NCI-H526 treated with DMSO at 0.1 percent for 48 hours (cell line): ENCODE measurements at regions not wholly inside any gene's neighbourhood (a gene's known extent, or its start where the extent isn't known, plus 50 kb on each side); places are given as distances from the start of the nearest gene placed in this dataset.
A peak's percentile ranks its signal among the peaks of the same experiment; 100 is the strongest.

ENCODE experiments used
- DNase-seq: peaks from one replicate; lab custom pipeline; 2025; lab: John Stamatoyannopoulos, UW

DNA sequence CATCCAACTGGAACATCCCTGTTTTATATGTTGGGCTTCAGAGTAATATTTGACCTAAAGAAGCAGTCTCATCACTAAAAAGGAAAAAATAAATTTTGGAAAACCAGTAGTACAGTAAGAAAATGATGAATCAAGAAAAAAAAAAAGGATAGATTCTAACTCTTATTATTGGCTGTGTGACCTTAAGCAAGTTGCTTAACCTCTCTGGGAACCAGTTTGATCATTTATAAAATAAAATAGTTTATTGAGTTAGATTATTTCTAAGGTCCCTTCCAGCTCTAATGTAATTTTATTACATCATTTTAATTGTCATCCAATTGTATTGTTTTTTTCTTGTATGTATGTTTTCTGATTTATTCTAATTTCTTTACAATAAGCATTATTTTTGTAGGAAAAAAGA, 127.0 kb downstream of the PRELID2 start:
- no peak for DNase-seq

DNA sequence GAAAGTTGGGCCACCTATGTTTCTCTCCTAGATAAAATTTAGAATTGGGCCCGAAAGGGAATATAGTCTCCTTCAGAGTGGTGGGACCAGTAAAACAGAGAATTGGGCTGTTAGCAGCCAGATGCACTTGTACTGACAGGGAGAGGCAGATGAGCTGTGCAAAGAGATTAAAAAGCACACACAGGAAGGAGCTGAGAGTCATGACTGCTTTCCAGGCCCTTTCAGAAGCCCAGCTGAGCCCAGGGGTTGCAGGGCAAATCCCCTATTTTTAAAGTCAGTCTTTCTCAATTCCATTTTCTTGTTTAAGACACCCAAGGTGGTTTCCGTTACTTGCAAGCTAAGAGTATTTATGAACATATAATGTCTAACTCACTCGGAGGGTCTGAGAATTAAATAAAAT, 130.4 kb downstream of the PRELID2 start:
- no peak for DNase-seq

DNA sequence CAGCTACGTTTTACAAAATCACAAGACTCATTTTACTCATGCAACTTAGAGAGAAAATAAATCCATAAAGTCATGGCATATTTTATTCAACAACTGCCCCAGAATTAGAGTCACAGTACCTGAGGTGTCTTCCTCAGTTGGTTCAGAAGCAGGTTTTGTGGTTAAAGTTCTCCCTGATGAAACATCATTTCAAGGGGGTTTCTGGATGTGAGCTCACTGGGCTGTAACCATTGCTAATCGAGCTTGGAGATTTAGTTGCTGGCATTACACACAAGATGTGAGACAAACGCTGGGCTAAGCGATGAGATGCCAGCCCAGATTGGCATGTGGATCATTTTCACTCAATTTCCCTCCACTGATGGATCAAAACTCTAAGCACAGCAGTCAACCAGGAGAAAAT, 131.3 kb downstream of the PRELID2 start:
- no peak for DNase-seq

GRCh38 chr5:145701404-145701803, 133.7 kb downstream of the PRELID2 start:
- no peak for DNase-seq

- DNase-seq: no peak
Measured at GRCh38 chr5:145699846-145700245, 135.3 kb downstream of the PRELID2 start.

DNA sequence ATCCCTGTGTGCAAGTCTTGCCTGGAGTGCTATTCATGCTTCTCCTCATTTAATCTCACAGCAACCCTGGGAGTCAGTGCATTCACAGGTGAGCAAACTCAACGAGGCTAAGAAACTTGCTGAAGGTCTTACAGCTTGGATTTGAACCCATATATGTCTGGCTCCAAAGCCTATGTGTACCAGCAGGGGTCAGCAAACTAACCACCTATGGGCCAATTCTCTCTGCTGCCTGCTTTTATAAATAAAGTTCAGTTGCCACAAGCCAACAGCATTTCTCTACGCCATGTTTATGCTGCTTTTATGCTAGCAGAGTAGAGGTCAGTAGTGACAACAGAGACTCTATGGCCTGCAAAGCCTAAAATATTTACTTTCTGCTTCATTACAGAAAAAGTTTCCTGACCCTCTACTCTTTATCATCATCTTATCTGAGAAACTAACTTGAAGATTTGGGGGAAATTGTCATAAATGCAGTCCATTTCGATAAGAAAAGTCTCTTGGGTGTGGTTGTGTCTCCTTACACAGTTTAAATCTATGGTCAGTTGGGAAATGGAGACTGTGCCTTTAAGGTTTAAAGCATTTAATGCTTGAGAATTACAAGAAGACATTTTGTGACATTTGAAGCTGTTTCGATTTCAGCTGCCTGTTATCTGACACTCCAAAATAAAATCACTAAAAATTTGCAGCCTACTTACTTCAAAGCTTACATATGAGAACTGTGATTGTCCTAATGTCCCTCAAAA, 137.7 kb downstream of the PRELID2 start:
- DNase-seq: no peak

- no peak for DNase-seq
Measured at GRCh38 chr5:145689235-145689634, 145.9 kb downstream of the PRELID2 start.

- no peak for DNase-seq
Measured at GRCh38 chr5:145687943-145688342, 147.2 kb downstream of the PRELID2 start.

GRCh38 chr5:145685417-145685816, 149.7 kb downstream of the PRELID2 start:
- DNase-seq: no peak

DNA sequence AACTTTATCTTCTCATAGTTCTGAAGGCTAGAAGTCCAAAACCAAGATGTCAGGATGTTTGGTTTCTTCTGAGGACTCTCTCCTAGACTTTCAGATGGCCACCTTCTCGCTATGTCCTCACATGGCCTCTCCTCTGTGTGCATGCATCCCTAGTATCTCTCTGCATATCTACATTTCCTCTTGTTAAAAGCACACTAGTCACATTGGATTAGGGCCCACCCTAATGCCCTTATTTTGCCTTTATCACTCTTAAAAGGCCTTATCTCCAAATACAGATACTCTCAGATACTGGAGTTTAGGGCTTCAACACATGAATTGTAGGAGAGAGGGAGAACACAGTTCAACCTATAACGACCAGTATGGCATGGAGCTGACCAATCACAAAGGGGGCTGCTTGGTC, 151.7 kb downstream of the PRELID2 start:
- no peak for DNase-seq

DNA sequence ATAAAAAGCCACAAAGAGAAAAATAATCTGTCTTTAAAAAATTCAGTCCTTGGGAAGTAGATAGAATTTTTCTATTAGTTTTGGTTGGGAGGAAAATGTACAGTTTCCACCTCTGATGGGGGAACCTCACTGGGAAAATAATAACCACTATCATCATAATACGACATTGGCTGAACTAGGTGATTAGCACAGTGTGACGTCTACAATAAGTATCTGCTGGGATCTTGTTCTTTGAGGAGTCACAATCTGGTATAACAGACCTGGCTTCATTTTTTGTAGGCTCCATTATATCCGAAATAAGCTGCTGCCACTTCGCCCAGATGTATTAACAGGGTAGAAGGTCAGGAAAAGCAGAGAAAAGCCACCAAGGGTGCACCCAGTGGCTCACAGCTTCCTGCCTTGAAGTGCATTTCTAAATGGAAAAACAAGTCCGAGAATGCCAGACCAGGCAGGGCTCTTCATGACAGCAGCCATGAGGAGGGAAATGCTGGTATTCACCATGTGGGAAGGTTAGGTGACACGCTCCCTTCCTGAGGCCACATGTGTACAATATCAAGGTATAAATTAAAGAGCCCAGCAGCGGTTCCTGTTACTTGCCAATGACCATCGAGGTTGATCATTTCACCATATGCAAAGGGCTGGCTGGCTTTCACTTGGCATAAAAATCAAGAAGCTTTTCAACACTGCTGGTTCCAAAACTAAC, 152.8 kb downstream of the PRELID2 start:
- no peak for DNase-seq

GRCh38 chr5:145681686-145682085, 153.5 kb downstream of the PRELID2 start:
- DNase-seq: peak; percentile 54

DNA sequence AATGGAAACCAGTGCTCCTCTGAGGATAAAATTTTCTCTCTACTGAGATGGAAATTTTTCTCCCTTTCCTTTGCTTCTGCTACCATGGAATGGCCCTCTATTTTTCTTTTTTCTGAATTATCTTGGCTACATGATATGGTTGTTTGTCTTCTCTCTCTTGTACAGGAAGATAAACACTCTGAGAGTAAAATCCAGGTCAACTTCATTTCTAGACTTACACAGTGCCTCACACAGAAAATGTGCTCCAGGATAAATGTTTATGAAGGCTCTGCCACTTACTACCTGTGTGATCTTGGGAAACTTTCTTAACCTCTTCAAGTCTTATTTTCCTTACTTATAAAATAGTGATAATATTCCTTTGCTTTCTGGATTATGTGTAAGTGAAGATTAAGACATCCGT, 153.9 kb downstream of the PRELID2 start:
- no peak for DNase-seq

GRCh38 chr5:145680767-145681166, 154.4 kb downstream of the PRELID2 start:
- DNase-seq: no peak

GRCh38 chr5:145680169-145680568, 155.0 kb downstream of the PRELID2 start:
- no peak for DNase-seq

DNA sequence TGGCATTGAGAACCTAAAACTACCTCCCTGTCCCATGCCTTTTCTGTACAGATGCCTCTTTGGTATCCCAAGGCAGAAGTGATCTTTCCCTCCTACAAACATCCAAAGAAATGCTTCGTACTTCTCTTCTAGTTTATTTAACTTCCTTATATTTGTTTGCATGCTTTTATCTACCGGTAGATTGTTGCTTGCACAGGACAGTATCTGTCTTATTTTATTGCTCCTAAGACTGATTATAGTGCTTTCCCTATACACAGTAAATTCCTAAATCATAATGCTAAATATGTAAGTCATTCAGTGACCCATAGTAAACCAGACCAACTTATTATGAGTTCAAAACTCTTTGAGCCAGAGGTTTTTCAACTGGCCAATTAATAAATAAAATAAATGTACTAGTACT, 156.9 kb downstream of the PRELID2 start:
- DNase-seq: no peak

GRCh38 chr5:145673786-145674185, 161.4 kb downstream of the PRELID2 start:
- no peak for DNase-seq

- DNase-seq: no peak
Measured at GRCh38 chr5:145668714-145669113, 166.4 kb downstream of the PRELID2 start.

- DNase-seq: no peak
Measured at GRCh38 chr5:145667742-145668141, 167.4 kb downstream of the PRELID2 start.

GRCh38 chr5:145666591-145666990, 168.6 kb downstream of the PRELID2 start:
- no peak for DNase-seq

DNA sequence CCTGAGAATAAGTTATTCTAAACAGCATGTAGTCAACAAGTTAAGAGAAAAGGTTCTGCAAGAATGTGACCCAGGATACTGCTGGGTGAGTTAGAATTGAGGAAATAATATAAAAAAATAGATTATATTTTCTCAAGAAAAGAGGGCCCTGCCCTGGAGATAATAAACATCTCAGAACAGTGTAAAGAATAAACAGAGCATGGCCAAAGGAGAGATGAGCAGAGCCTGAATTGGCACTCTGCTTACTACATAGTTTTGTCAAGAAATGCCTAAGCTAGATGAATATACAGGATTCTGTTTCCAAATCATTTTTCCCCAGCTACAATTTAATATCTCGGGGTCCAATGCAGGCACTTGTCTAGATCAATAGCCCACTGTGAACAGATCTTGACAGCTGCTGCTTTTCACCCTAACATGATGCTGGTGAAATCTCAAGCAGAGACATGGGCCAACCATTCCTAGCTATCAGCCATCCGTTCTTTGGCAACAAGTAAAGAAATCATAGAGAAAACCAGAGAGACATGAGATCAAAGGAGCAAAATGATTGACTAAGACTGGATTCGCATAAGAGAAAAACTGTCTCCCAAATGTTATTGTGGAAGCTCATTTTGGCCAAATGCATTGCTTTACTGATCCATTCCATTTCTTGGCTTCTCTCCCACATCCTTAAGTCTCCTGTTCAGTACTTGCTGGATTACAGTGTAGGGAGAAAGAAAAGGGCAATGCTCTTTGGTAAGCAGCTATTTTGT, 173.2 kb downstream of the PRELID2 start:
- DNase-seq: no peak

DNA sequence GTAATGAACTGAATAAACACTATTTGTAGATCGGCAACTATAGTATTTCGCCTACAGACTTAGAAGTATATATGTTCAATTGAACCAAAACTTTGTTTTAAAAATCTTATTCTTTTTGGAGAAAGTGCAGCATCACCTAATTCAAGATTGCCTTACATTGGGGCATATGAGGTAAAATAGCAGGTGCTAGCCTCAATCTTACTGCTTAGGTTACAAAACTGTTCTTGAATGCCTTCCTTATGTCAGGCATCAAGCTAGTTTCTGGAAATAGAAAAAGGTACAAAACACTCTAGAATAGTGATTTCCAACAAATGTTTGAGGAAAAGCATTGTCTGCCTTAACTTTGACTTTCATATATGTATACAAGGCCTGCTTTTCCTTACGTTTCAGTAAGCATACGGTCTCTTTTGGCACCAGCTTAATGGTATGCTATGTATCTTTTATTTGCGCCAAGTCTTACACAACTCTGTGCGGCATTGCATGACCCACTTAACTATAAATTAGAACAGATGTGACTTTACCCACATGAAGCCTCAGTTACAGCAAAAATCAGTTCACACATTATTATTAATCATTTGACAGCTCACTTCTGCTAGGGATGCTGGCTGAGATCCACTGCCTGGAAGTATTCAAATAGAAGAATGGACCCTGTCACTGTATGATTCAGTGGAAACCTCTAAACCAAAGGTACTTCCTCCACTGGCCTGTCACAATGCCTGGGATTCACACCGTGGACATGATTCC, 174.1 kb downstream of the PRELID2 start:
- DNase-seq: no peak
